Uterus (tissue), 2 donors: ENCODE measurements at regions not wholly inside any gene's neighbourhood (a gene's known extent, or its start where the extent isn't known, plus 50 kb on each side); places are given as distances from the start of the nearest gene placed in this dataset.

Source experiments
- POLR2A ChIP-seq, 2 donors: fragments of 450-650 bp; IDR thresholded peaks; one replicate each; pipeline ENCODE4 v1.6.1; 2016; ENCODE audit warnings: antibody characterized with exemption in 2 of 2, mild to moderate bottlenecking in 1 of 2, moderate library complexity in 1 of 2
- TF ChIP-seq, protein P1 (sequence below), 4 experiments: fragments of 200-600 bp in 2 of 4; fragments of 450-650 bp in 2 of 4; sonication (generic) in 2 of 4; IDR thresholded peaks; one replicate each; pipeline ENCODE4 v1.5.1; 2016 to 2019; ENCODE audit warnings: antibody characterized with exemption in 4 of 4, mild to moderate bottlenecking in 2 of 4, moderate library complexity in 1 of 4

DNA sequence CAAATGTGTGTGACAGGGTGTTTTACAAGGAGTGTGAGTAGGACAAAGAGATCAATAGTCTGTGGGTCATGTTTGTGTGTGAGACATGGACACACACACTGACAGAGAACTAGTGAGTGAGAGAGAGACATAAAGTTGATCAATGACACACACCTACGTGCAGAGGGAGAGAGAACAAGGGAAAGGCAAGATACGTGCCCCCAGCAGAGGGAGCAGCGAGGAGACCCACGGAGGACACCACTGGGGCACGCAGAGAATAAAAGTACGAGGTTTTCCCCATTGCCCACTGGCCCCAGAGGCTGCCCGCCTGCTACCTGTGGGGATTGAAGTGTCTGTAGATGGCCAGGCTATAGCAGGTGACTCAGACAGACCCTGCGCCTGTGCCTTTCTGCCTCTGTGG lies 130.2 kb upstream of the CSF3R start:
- TF ChIP-seq, protein P1, sequence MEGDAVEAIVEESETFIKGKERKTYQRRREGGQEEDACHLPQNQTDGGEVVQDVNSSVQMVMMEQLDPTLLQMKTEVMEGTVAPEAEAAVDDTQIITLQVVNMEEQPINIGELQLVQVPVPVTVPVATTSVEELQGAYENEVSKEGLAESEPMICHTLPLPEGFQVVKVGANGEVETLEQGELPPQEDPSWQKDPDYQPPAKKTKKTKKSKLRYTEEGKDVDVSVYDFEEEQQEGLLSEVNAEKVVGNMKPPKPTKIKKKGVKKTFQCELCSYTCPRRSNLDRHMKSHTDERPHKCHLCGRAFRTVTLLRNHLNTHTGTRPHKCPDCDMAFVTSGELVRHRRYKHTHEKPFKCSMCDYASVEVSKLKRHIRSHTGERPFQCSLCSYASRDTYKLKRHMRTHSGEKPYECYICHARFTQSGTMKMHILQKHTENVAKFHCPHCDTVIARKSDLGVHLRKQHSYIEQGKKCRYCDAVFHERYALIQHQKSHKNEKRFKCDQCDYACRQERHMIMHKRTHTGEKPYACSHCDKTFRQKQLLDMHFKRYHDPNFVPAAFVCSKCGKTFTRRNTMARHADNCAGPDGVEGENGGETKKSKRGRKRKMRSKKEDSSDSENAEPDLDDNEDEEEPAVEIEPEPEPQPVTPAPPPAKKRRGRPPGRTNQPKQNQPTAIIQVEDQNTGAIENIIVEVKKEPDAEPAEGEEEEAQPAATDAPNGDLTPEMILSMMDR (IDR thresholded peaks at IDR 0.05) = no peak
- TF ChIP-seq POLR2A (IDR thresholded peaks at IDR 0.05) = no peak
